ENCODE measurements at regions not wholly inside any gene's neighbourhood (a gene's known extent, or its start where the extent isn't known, plus 50 kb on each side); places are given as distances from the start of the nearest gene placed in this dataset.

- H3K9me3 ChIP-seq (ENCODE audit: low read depth, low read length) = no peaks in the 10 kb centered on the region
These were observed 129.6 kb upstream of the RNF32 start for GRCh38 chr7:156510966-156511365.

DNA sequence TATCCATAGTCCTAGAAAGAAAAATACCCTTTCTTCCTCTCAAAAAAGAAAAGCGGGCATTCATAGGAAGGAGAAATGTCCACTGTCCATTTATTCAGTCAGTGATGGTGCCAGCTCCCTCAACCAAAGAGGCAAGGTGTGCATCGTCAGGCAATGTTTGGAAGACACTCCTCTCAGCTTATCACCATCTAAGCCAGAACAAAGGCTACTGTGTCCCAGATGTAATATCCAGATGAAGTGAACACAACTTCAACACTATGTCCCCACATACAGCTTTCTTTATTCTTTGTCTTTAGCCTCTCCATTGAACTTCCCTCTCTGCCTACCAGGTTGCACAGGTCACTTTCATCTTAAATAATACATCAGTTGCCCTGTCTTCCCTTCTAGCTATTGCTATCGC, 131.4 kb upstream of the RNF32 start:
- Histone ChIP-seq H4K20me1 (ENCODE audit: insufficient read depth, low read length) (no peaks in the 10 kb centered on the region), H3K4me3 (ENCODE audit: insufficient read depth, low read length) (no peak overlapping the region), H3K9me3 (ENCODE audit: low read depth, low read length) (no peaks in the 10 kb centered on the region), H3K27me3 (ENCODE audit: insufficient read depth, low read length) (no peaks in the 10 kb centered on the region), H3K27ac (ENCODE audit: low read depth, low read length) (no peak overlapping the region), H3K79me2 (ENCODE audit: insufficient read depth, low read length) (no peaks in the 10 kb centered on the region), H3K4me1 (ENCODE audit: insufficient read depth, low read length) (no peaks in the 10 kb centered on the region), H3K4me2 (ENCODE audit: insufficient read depth, low read length) (no peak overlapping the region), H2AFZ (ENCODE audit: low read length) (no peak overlapping the region), H3K36me3 (ENCODE audit: insufficient read depth, low read length) (no peaks in the 10 kb centered on the region)
- TF ChIP-seq CTCF (IDR thresholded peaks at IDR 0.05; ENCODE audit: extremely low read depth, low read depth, low read length) = no peak
- no peak for DNase-seq (ENCODE audit: insufficient read length, low spot score, missing footprints)

More at GRCh38 chr7:156510966-156511365, 129.6 kb upstream of the RNF32 start:
- Histone ChIP-seq H3K27me3 (ENCODE audit: insufficient read depth, low read length) (no peaks in the 10 kb centered on the region), H3K4me2 (ENCODE audit: insufficient read depth, low read length) (no peak overlapping the region), H3K27ac (ENCODE audit: low read depth, low read length) (no peak overlapping the region), H3K79me2 (ENCODE audit: insufficient read depth, low read length) (no peaks in the 10 kb centered on the region), H2AFZ (ENCODE audit: low read length) (no peak overlapping the region), H3K4me1 (ENCODE audit: insufficient read depth, low read length) (no peaks in the 10 kb centered on the region), H3K4me3 (ENCODE audit: insufficient read depth, low read length) (no peak overlapping the region), H3K36me3 (ENCODE audit: insufficient read depth, low read length) (no peaks in the 10 kb centered on the region), H4K20me1 (ENCODE audit: insufficient read depth, low read length) (no peaks in the 10 kb centered on the region)
- DNase-seq (ENCODE audit: insufficient read length, low spot score, missing footprints) = no peak
- TF ChIP-seq CTCF (IDR thresholded peaks at IDR 0.05; ENCODE audit: extremely low read depth, low read depth, low read length) = no peak

- Histone ChIP-seq H3K36me3 (ENCODE audit: insufficient read depth, low read length) (no peaks in the 10 kb centered on the region), H4K20me1 (ENCODE audit: insufficient read depth, low read length) (no peaks in the 10 kb centered on the region), H3K4me2 (ENCODE audit: insufficient read depth, low read length) (no peak overlapping the region), H3K27me3 (ENCODE audit: insufficient read depth, low read length) (no peaks in the 10 kb centered on the region), H3K4me1 (ENCODE audit: insufficient read depth, low read length) (no peaks in the 10 kb centered on the region), H3K9me3 (ENCODE audit: low read depth, low read length) (no peaks in the 10 kb centered on the region), H2AFZ (ENCODE audit: low read length) (no peak overlapping the region), H3K4me3 (ENCODE audit: insufficient read depth, low read length) (no peak overlapping the region), H3K79me2 (ENCODE audit: insufficient read depth, low read length) (no peaks in the 10 kb centered on the region), H3K27ac (ENCODE audit: low read depth, low read length) (no peak overlapping the region)
- no peak for DNase-seq (ENCODE audit: insufficient read length, low spot score, missing footprints)
- no peak for TF ChIP-seq CTCF (IDR thresholded peaks at IDR 0.05; ENCODE audit: extremely low read depth, low read depth, low read length)
These were observed 134.7 kb upstream of the RNF32 start for GRCh38 chr7:156505876-156506275.

DNA sequence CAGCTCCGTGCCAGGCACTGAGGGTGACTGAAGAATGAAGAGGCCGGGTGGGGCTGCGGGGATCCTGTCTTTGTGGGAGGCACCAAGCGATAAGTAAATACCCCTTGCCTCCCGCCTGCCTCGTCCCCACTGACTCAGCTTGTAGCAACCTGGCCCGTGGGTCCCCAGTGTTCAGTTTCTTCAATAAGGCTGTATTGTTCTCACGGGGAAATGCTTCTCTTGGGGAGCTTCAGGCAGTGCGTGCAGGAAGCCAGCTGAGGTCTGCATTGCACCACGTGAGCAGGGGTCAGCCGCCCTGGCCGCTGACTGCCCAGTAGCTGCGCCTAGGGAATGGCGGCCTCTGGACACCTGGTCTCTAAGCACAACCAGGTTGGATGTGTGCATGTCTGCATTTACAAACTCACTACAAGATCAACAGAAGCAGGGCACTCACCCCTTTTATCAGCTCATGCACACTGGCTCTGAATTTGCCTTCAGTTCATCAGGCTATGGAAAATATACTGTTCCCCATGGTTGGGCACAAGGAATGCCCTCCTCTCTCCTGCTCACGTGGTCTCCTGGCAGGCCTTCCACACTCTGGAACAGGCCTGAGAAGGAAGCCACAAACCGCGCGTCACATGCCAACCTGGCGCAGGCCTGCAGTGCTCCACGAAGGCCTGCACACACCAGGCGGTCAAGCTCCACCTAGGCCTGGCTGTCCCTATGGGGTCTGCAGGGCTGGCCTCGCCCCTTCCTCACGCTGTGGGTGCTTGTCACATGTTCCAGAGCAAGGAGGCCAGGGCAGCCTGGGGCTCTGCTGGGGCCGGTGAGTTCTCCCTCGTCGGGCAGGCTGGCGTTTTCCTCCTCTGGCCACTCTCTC, 135.7 kb upstream of the RNF32 start:
- no peak overlapping the region for H2AFZ ChIP-seq (ENCODE audit: low read length)
- TF ChIP-seq CTCF (IDR thresholded peaks at IDR 0.05; ENCODE audit: extremely low read depth, low read depth, low read length) = no peak
- H3K4me2 ChIP-seq (ENCODE audit: insufficient read depth, low read length) = no peak overlapping the region
- H3K27me3 ChIP-seq (ENCODE audit: insufficient read depth, low read length) = no peaks in the 10 kb centered on the region
- H3K9me3 ChIP-seq (ENCODE audit: low read depth, low read length) = no peaks in the 10 kb centered on the region
- H3K4me1 ChIP-seq (ENCODE audit: insufficient read depth, low read length) = no peaks in the 10 kb centered on the region
- no peak for DNase-seq (ENCODE audit: insufficient read length, low spot score, missing footprints)
- no peak overlapping the region for H3K27ac ChIP-seq (ENCODE audit: low read depth, low read length)
- no peaks in the 10 kb centered on the region for H3K79me2 ChIP-seq (ENCODE audit: insufficient read depth, low read length)
- H3K4me3 ChIP-seq (ENCODE audit: insufficient read depth, low read length) = no peak overlapping the region
- no peaks in the 10 kb centered on the region for H4K20me1 ChIP-seq (ENCODE audit: insufficient read depth, low read length)
- no peaks in the 10 kb centered on the region for H3K36me3 ChIP-seq (ENCODE audit: insufficient read depth, low read length)

Measured in osteoblast (primary cell).